Endometrium (tissue), 2 donors: ENCODE measurements at regions not wholly inside any gene's neighbourhood (a gene's known extent, or its start where the extent isn't known, plus 50 kb on each side); places are given as distances from the start of the nearest gene placed in this dataset.
"Not testable (repeated sequence)": the region's sequence is repeated elsewhere in the genome, so short reads cannot be mapped to it uniquely, and the experiment has no call there.

Experiments
- FAIRE-seq: peaks from 2 replicates; lab custom pipeline; 2012; peaks lifted over from hg19 to GRCh38; lab: Jason Lieb, UNC
- donor health status: control.
- donor health status: control.

GRCh38 chr13:94816256-94816655 is 103.9 kb upstream of the SOX21 start:
- FAIRE-seq: no peak

GRCh38 chr13:94813920-94814475 is 101.7 kb upstream of the SOX21 start:
- FAIRE-seq: no peak

- no peak for FAIRE-seq
These were observed 99.4 kb upstream of the SOX21 start for GRCh38 chr13:94811753-94812152.

GRCh38 chr13:94800423-94800822 is 88.1 kb upstream of the SOX21 start:
- FAIRE-seq: no peak

- no peak for FAIRE-seq
These were observed 87.0 kb upstream of the SOX21 start for GRCh38 chr13:94799299-94799698.

GRCh38 chr13:94798738-94799137 is 86.4 kb upstream of the SOX21 start:
- FAIRE-seq: no peak

GRCh38 chr13:94795292-94795691 is 82.9 kb upstream of the SOX21 start:
- FAIRE-seq: no peak

GRCh38 chr13:94786246-94786645 is 73.9 kb upstream of the SOX21 start:
- FAIRE-seq: not testable (repeated sequence)

GRCh38 chr13:94784066-94784465 is 71.7 kb upstream of the SOX21 start:
- FAIRE-seq: no peak

GRCh38 chr13:94783489-94783888 is 71.1 kb upstream of the SOX21 start:
- no peak for FAIRE-seq

- FAIRE-seq: no peak
These were observed 68.1 kb upstream of the SOX21 start for GRCh38 chr13:94780421-94780820.

GRCh38 chr13:94778986-94779385 is 66.6 kb upstream of the SOX21 start:
- no peak for FAIRE-seq

GRCh38 chr13:94778585-94778984 is 66.2 kb upstream of the SOX21 start:
- FAIRE-seq: no peak

GRCh38 chr13:94776956-94777355 is 64.6 kb upstream of the SOX21 start:
- FAIRE-seq: no peak

- FAIRE-seq: no peak
These were observed 64.0 kb upstream of the SOX21 start for GRCh38 chr13:94776300-94776699.

GRCh38 chr13:94765814-94766213 is 53.5 kb upstream of the SOX21 start:
- no peak for FAIRE-seq

- FAIRE-seq: no peak
These were observed 52.4 kb upstream of the SOX21 start for GRCh38 chr13:94764576-94765321.
